ENCODE measurements at regions not wholly inside any gene's neighbourhood (a gene's known extent, or its start where the extent isn't known, plus 50 kb on each side); places are given as distances from the start of the nearest gene placed in this dataset.

GRCh38 chr13:44156294-44156658, 217.3 kb upstream of the SERP2 start:
- no peak for DNase-seq

- no peak for DNase-seq
Observed at GRCh38 chr13:44157606-44158005, 216.0 kb upstream of the SERP2 start.

- DNase-seq: no peak
Observed at GRCh38 chr13:44158098-44158521, 215.5 kb upstream of the SERP2 start.

- no peak for DNase-seq
Observed at GRCh38 chr13:44158881-44159632, 214.6 kb upstream of the SERP2 start.

GRCh38 chr13:44159633-44160279, 213.9 kb upstream of the SERP2 start:
- no peak for DNase-seq

GRCh38 chr13:44160591-44161191, 212.9 kb upstream of the SERP2 start:
- DNase-seq: no peak

GRCh38 chr13:44163108-44163507, 210.5 kb upstream of the SERP2 start:
- no peak for DNase-seq

- no peak for DNase-seq
Observed at GRCh38 chr13:44165221-44165888, 208.3 kb upstream of the SERP2 start.

GRCh38 chr13:44165889-44166496, 207.6 kb upstream of the SERP2 start:
- DNase-seq: no peak

- DNase-seq: no peak
Observed at GRCh38 chr13:44169018-44169911, 204.4 kb upstream of the SERP2 start.

GRCh38 chr13:44170731-44171130, 202.9 kb upstream of the SERP2 start:
- no peak for DNase-seq

- DNase-seq: no peak
Observed at GRCh38 chr13:44171156-44171555, 202.5 kb upstream of the SERP2 start.

- DNase-seq: no peak
Observed at GRCh38 chr13:44171861-44172260, 201.8 kb upstream of the SERP2 start.

GRCh38 chr13:44172281-44172810, 201.3 kb upstream of the SERP2 start:
- no peak for DNase-seq

GRCh38 chr13:44174769-44175425, 198.7 kb upstream of the SERP2 start:
- DNase-seq: no peak

GRCh38 chr13:44176173-44176572, 197.5 kb upstream of the SERP2 start:
- no peak for DNase-seq

GRCh38 chr13:44180876-44181536, 192.6 kb upstream of the SERP2 start:
- DNase-seq: no peak

- no peak for DNase-seq
Observed at GRCh38 chr13:44181931-44182330, 191.7 kb upstream of the SERP2 start.

- no peak for DNase-seq
Observed at GRCh38 chr13:44184740-44185139, 188.9 kb upstream of the SERP2 start.

GRCh38 chr13:44188257-44188656, 185.4 kb upstream of the SERP2 start:
- DNase-seq: no peak

GRCh38 chr13:44189085-44189484, 184.5 kb upstream of the SERP2 start:
- DNase-seq: no peak

All from stimulated activated CD4-positive, alpha-beta T cell treated with anti-CD3 and anti-CD28 coated beads, Interleukin-4, amount 100 ng/mL, for 4 hours (primary cell).